Embryonic facial prominence (tissue), 1 donor: ENCODE measurements at regions not wholly inside any gene's neighbourhood (a gene's known extent, or its start where the extent isn't known, plus 50 kb on each side); places are given as distances from the start of the nearest gene placed in this dataset.

Experiments
- DNase-seq: peaks from one replicate; pipeline ENCODE4 v3.0.0-alpha.2; 2016; ENCODE audit errors: extremely low spot score

GRCh38 chr2:155689791-155690190 is 642.7 kb downstream of the NR4A2 start:
- DNase-seq: no peak

GRCh38 chr2:155687181-155687580 is 645.3 kb downstream of the NR4A2 start:
- DNase-seq: no peak

- no peak for DNase-seq
Measured at GRCh38 chr2:155679647-155680046, 652.9 kb downstream of the NR4A2 start.

GRCh38 chr2:155675920-155676319 is 656.6 kb downstream of the NR4A2 start:
- no peak for DNase-seq

- no peak for DNase-seq
Measured at GRCh38 chr2:155665704-155666103, 666.8 kb downstream of the NR4A2 start.

GRCh38 chr2:155663265-155663664 is 669.3 kb downstream of the NR4A2 start:
- no peak for DNase-seq

GRCh38 chr2:155662224-155662623 is 670.3 kb downstream of the NR4A2 start:
- no peak for DNase-seq

GRCh38 chr2:155653176-155653575 is 679.3 kb downstream of the NR4A2 start:
- DNase-seq: no peak

GRCh38 chr2:155651851-155652250 is 680.7 kb downstream of the NR4A2 start:
- DNase-seq: no peak

- DNase-seq: no peak
Measured at GRCh38 chr2:155645791-155646190, 686.7 kb downstream of the NR4A2 start.

- DNase-seq: no peak
Measured at GRCh38 chr2:155643056-155643775, 689.3 kb downstream of the NR4A2 start.

GRCh38 chr2:155633887-155634570 is 698.5 kb downstream of the NR4A2 start:
- no peak for DNase-seq

- no peak for DNase-seq
Measured at GRCh38 chr2:155633060-155633839, 699.3 kb downstream of the NR4A2 start.

- no peak for DNase-seq
Measured at GRCh38 chr2:155630760-155631159, 701.8 kb downstream of the NR4A2 start.

- no peak for DNase-seq
Measured at GRCh38 chr2:155622443-155622842, 710.1 kb downstream of the NR4A2 start.

- DNase-seq: no peak
Measured at GRCh38 chr2:155600914-155601760, 731.4 kb downstream of the NR4A2 start.

GRCh38 chr2:155600296-155600695 is 732.2 kb downstream of the NR4A2 start:
- no peak for DNase-seq

GRCh38 chr2:155599834-155600233 is 732.7 kb downstream of the NR4A2 start:
- no peak for DNase-seq

GRCh38 chr2:155583674-155584195 is 748.8 kb downstream of the NR4A2 start:
- no peak for DNase-seq

GRCh38 chr2:155574941-155575340 is 757.6 kb downstream of the NR4A2 start:
- no peak for DNase-seq

GRCh38 chr2:155547571-155547970 is 785.0 kb downstream of the NR4A2 start:
- no peak for DNase-seq
